SK-N-MC (cell line): ENCODE measurements at regions not wholly inside any gene's neighbourhood (a gene's known extent, or its start where the extent isn't known, plus 50 kb on each side); places are given as distances from the start of the nearest gene placed in this dataset.

Experiments used
- DNase-seq: peaks from one replicate; pipeline ENCODE4 v3.0.0-alpha.2; 2011; ENCODE audit warnings: low read depth, low spot score
- H3K27ac ChIP-seq: fragments of 200-600 bp; sonication (generic); 2 replicates; pipeline ENCODE4 v1.5.1; 2016; ENCODE audit warnings: mixed run types
- H3K36me3 ChIP-seq: fragments of 200-600 bp; sonication (generic); 2 replicates; pipeline ENCODE4 v1.6.1; 2017; ENCODE audit warnings: antibody characterized with exemption, low read length, mixed read lengths; ENCODE audit not compliant: insufficient read depth
- H3K4me3 ChIP-seq: fragments of 200-600 bp; sonication (generic); 2 replicates; pipeline ENCODE4 v1.5.1; 2016
- H3K9ac ChIP-seq: fragments of 200-600 bp; sonication (generic); 2 replicates; pipeline ENCODE4 v1.8.0; 2017; ENCODE audit warnings: mixed run types, mixed read lengths; ENCODE audit not compliant: insufficient read length
- H3K9me3 ChIP-seq: fragments of 200-600 bp; sonication (generic); 2 replicates; pipeline ENCODE4 v1.6.1; 2017; ENCODE audit warnings: low read depth, mild to moderate bottlenecking, antibody characterized with exemption, low read length, moderate library complexity, mixed read lengths
- EZH2 ChIP-seq: fragments of 200-600 bp; sonication (generic); IDR thresholded peaks from one replicate; pipeline ENCODE4 v1.6.1; 2017; ENCODE audit warnings: antibody characterized with exemption
- FOXP2 ChIP-seq: optimal IDR thresholded peaks from 2 replicates; pipeline ENCODE3; 2011; ENCODE audit warnings: mild to moderate bottlenecking, moderate library complexity; ENCODE audit not compliant: insufficient read depth; ENCODE audit errors: extremely low read length, control extremely low read depth
- POLR2AphosphoS5 ChIP-seq: IDR thresholded peaks from 2 replicates; pipeline ENCODE4 v1.6.1; 2012; ENCODE audit warnings: mild to moderate bottlenecking, low read depth, low read length, borderline replicate concordance

DNA sequence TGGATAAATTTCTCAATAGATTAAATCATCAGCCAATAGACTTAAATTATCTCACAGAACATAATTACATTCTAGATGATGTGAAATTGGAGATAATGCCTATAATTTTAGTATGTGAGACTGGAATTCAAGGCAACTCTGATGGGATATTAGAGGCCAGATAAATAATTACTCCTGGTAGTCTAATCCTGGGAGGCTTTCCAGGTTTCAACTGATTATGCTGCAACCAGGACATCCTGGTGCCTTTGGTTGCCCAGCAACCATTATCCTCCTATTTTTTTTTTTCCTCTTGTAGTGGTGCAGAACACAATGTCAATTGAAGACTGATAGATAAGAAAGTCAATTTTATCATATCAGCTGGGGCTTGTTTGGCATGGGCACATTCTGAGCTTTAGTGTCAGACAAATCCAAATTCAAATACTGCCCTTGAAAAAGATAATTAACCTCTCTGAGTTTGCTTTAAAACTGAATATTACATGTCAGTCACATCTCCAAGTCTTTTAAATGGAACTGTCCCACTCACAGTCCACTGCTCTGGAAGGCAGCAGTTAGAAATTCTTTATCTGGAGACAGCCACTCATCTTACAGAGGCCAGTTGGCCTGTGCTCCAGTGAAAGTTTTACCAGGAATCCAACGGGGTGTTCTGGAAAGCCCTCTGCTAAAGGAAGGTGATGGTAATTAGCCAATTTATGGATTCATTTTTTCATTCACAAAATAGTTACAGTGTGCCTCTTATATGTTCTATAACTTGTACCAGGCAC lies 95.3 kb upstream of the GUCY1A1 start:
- H3K27ac ChIP-seq: no peak overlapping the region
- H3K9me3 ChIP-seq: no peaks in the 10 kb centered on the region
- no peak overlapping the region for H3K4me3 ChIP-seq
- H3K36me3 ChIP-seq: no peaks in the 10 kb centered on the region
- no peak for DNase-seq
- TF ChIP-seq EZH2: no peak
- TF ChIP-seq POLR2AphosphoS5: no peak
- no peak for TF ChIP-seq FOXP2
- no peak overlapping the region for H3K9ac ChIP-seq

DNA sequence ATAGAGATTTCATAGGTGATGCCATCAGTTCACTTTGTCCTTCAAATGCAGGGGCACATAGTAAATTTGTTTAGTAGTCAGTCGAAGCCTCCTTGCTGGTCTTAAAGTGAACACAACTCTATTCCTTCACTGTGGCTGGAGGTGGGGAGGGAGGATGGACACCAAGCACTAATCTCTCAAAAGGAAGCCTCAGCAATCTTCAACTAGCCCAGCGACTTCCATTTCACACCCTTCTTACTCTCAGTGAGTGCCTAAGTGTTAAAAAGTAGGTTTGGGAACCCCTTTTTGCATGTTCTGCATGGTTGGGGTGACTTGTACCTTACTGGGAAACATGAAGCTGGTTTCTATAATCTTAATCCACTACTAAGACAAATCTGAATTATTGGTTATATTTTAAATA lies 96.0 kb upstream of the GUCY1A1 start:
- no peak for DNase-seq
- Histone ChIP-seq H3K4me3 (no peak overlapping the region), H3K9ac (no peak overlapping the region), H3K9me3 (no peaks in the 10 kb centered on the region), H3K36me3 (no peaks in the 10 kb centered on the region), H3K27ac (no peak overlapping the region)
- TF ChIP-seq FOXP2 (no peak), POLR2AphosphoS5 (no peak), EZH2 (no peak)

DNA sequence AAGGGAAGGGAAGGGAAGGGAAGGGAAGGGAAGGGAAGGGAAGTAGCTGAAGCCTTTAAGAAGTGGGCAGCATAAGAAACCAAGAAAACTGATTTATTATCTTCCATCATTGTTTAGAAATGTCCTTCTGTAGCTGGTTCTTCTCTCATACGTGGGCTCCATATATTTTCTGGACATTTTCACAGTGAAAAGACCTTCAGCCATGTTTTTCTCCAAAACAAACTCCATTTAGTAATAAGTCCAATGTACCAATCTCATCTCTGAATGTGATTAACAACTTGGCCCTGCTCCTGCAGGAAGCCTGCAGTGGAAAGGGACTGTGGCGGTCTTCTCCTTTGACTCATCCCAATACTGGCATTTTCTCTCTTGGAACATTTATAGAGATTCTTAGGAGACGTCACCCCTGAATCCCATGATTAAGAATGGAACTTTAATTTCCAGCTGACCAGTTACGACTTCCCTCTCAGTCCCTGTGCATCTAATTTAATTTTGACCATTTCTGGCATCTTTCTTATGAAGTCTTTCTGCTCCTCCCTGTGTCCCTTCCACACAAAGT lies 96.6 kb upstream of the GUCY1A1 start:
- no peak overlapping the region for H3K4me3 ChIP-seq
- no peak overlapping the region for H3K9ac ChIP-seq
- TF ChIP-seq POLR2AphosphoS5 (no peak), FOXP2 (no peak), EZH2 (no peak)
- H3K27ac ChIP-seq: no peak overlapping the region
- DNase-seq: no peak
- no peaks in the 10 kb centered on the region for H3K9me3 ChIP-seq
- no peaks in the 10 kb centered on the region for H3K36me3 ChIP-seq

- TF ChIP-seq EZH2 (no peak), FOXP2 (no peak), POLR2AphosphoS5 (no peak)
- Histone ChIP-seq H3K4me3 (no peak overlapping the region), H3K9me3 (no peaks in the 10 kb centered on the region), H3K36me3 (no peaks in the 10 kb centered on the region), H3K9ac (no peak overlapping the region), H3K27ac (no peak overlapping the region)
- DNase-seq: no peak
Observed at GRCh38 chr4:155569471-155569870, 97.2 kb upstream of the GUCY1A1 start.

DNA sequence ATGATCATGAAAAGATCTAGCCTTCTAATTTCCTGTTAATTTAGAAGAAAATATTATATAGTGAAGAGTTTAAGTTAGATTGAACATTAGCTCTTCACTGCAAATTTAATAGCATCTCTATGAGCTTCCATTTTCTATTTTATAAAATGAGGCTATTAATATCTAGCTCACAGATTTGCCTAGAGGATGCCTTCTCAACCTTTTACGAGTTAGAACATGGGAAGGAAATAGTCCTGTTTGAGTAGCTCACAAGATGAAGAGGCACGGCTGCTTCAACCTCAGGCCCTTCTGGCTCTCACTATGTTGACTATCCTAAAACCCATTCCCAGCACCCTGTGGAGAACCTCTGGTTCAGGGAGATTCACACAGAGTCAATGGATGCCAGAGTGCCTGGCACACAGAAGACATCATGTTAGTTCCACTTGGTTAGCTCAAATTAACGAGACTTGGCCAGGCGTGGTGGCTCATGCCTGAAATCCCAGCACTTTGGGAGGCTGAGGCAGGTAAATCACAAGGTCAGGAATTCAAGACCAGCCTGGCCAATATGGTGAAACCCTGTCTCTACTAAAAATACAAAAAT lies 97.9 kb upstream of the GUCY1A1 start:
- DNase-seq: no peak
- no peaks in the 10 kb centered on the region for H3K9me3 ChIP-seq
- no peak overlapping the region for H3K9ac ChIP-seq
- TF ChIP-seq FOXP2: no peak
- TF ChIP-seq EZH2: no peak
- no peak for TF ChIP-seq POLR2AphosphoS5
- no peaks in the 10 kb centered on the region for H3K36me3 ChIP-seq
- H3K27ac ChIP-seq: no peak overlapping the region
- H3K4me3 ChIP-seq: no peak overlapping the region

GRCh38 chr4:155566354-155566753 lies 100.3 kb upstream of the GUCY1A1 start:
- DNase-seq: no peak
- Histone ChIP-seq H3K9ac (no peak overlapping the region), H3K36me3 (no peaks in the 10 kb centered on the region)

GRCh38 chr4:155565776-155566175 lies 100.9 kb upstream of the GUCY1A1 start:
- TF ChIP-seq EZH2 (no peak), FOXP2 (no peak), POLR2AphosphoS5 (no peak)
- Histone ChIP-seq H3K9me3 (no peaks in the 10 kb centered on the region), H3K4me3 (no peak overlapping the region), H3K9ac (no peak overlapping the region), H3K36me3 (no peaks in the 10 kb centered on the region), H3K27ac (no peak overlapping the region)
- no peak for DNase-seq

More at GRCh38 chr4:155566354-155566753, 100.3 kb upstream of the GUCY1A1 start:
- Histone ChIP-seq H3K9me3 (no peaks in the 10 kb centered on the region), H3K4me3 (no peak overlapping the region), H3K27ac (no peak overlapping the region)
- TF ChIP-seq EZH2 (no peak), FOXP2 (no peak), POLR2AphosphoS5 (no peak)

GRCh38 chr4:155565330-155565729 lies 101.3 kb upstream of the GUCY1A1 start:
- H3K36me3 ChIP-seq: no peaks in the 10 kb centered on the region
- no peak for DNase-seq

More at GRCh38 chr4:155565330-155565729, 101.3 kb upstream of the GUCY1A1 start:
- TF ChIP-seq FOXP2 (no peak), EZH2 (no peak), POLR2AphosphoS5 (no peak)
- Histone ChIP-seq H3K4me3 (no peak overlapping the region), H3K9ac (no peak overlapping the region), H3K27ac (no peak overlapping the region), H3K9me3 (no peaks in the 10 kb centered on the region)
